Hepatocyte (in vitro differentiated cells): ENCODE measurements at regions not wholly inside any gene's neighbourhood (a gene's known extent, or its start where the extent isn't known, plus 50 kb on each side); places are given as distances from the start of the nearest gene placed in this dataset.
"Not testable (repeated sequence)": the region's sequence is repeated elsewhere in the genome, so short reads cannot be mapped to it uniquely, and the experiment has no call there.

ENCODE experiments used
- DNase-seq: peaks from one replicate; pipeline ENCODE4 v3.0.0-alpha.2; 2016; ENCODE audit warnings: low spot score
- H2AFZ ChIP-seq: fragments of 200-600 bp; sonication (generic); 2 replicates; pipeline ENCODE4 v1.6.0; 2016; ENCODE audit warnings: antibody characterized with exemption, mild to moderate bottlenecking
- H3K27ac ChIP-seq: fragments of 200-600 bp; sonication (generic); 2 replicates; pipeline ENCODE4 v1.5.1; 2016; ENCODE audit warnings: mild to moderate bottlenecking
- H3K27me3 ChIP-seq: fragments of 200-600 bp; sonication (generic); 2 replicates; pipeline ENCODE4 v1.6.1; 2016
- H3K36me3 ChIP-seq: fragments of 200-600 bp; sonication (generic); replicated peaks from 2 replicates; pipeline ENCODE4 v1.5.1; 2016; ENCODE audit warnings: low read depth; ENCODE audit not compliant: insufficient read depth
- H3K4me1 ChIP-seq: fragments of 200-600 bp; sonication (generic); 2 replicates; pipeline ENCODE4 v1.5.1; 2016; ENCODE audit warnings: mild to moderate bottlenecking, moderate library complexity; ENCODE audit not compliant: insufficient read depth
- H3K4me2 ChIP-seq: fragments of 200-600 bp; sonication (generic); 2 replicates; pipeline ENCODE4 v1.6.0; 2016
- H3K4me3 ChIP-seq: fragments of 200-600 bp; sonication (generic); 2 replicates; pipeline ENCODE4 v1.5.1; 2016; ENCODE audit warnings: mild to moderate bottlenecking
- H3K79me2 ChIP-seq: fragments of 200-600 bp; sonication (generic); 2 replicates; pipeline ENCODE4 v1.6.0; 2017; ENCODE audit warnings: mild to moderate bottlenecking
- H3K9me2 ChIP-seq: fragments of 200-600 bp; sonication (generic); replicated peaks from 2 replicates; pipeline ENCODE4 v1.6.0; 2017; ENCODE audit warnings: mild to moderate bottlenecking; ENCODE audit not compliant: insufficient read depth
- H3K9me3 ChIP-seq: fragments of 200-600 bp; sonication (generic); 2 replicates; pipeline ENCODE4 v1.5.1; 2016; ENCODE audit warnings: low read depth, mild to moderate bottlenecking
- H4K20me1 ChIP-seq: fragments of 200-600 bp; sonication (generic); 2 replicates; pipeline ENCODE4 v1.6.0; 2016; ENCODE audit warnings: mild to moderate bottlenecking; ENCODE audit not compliant: insufficient read depth, poor library complexity, severe bottlenecking
- EZH2 ChIP-seq: fragments of 200-600 bp; sonication (generic); IDR thresholded peaks from 2 replicates; pipeline ENCODE4 v1.6.1; 2016; ENCODE audit warnings: antibody characterized with exemption, mild to moderate bottlenecking, borderline replicate concordance
- EZH2phosphoT487 ChIP-seq: fragments of 200-600 bp; sonication (generic); IDR thresholded peaks from one replicate; pipeline ENCODE4 v1.6.1; 2018; ENCODE audit warnings: antibody characterized with exemption, mild to moderate bottlenecking, low read depth, moderate library complexity; ENCODE audit not compliant: unreplicated experiment, severe bottlenecking
- WGBS: methylation state at CpG from one replicate; pipeline ENCODE4 v1.1.6; 2016; ENCODE audit warnings: low lambda C conversion rate; ENCODE audit errors: missing lambda C conversion rate; 5-methylcytosine and 5-hydroxymethylcytosine counted together
- TF ChIP-seq, protein P1 (sequence below): fragments of 200-600 bp; sonication (generic); IDR thresholded peaks from 2 replicates; pipeline ENCODE4 v1.5.1; 2016; ENCODE audit warnings: antibody characterized with exemption, mild to moderate bottlenecking; ENCODE audit not compliant: poor library complexity

DNA sequence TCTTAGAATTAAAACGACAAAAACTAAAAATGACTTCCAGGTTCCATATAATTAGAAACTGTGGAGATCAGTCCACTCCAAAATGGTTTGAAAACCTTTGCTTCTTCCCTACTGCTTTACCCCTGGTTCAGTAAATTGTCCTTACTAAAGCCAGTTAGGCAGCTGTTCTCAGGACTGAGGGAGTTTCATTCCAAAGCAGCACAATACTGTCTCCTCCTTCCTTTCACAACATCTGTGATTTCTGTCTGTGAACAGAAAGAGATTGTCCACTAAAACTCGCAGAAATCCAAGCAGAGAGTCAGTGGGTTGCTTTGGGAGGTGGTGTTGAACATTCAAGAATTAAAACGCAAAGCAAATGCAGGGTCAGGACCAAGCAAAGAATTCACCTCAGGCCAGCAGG is 740.8 kb upstream of the ZNF608 start:
- H4K20me1 ChIP-seq: no peaks in the 10 kb centered on the region
- H3K27me3 ChIP-seq: no peaks in the 10 kb centered on the region
- no peak overlapping the region for H2AFZ ChIP-seq
- no peaks in the 10 kb centered on the region for H3K9me3 ChIP-seq
- 88% methylated on average over 3 of the region's 3 CpGs for WGBS
- no peak overlapping the region for H3K4me3 ChIP-seq
- H3K36me3 ChIP-seq: no peaks in the 10 kb centered on the region
- H3K79me2 ChIP-seq: no peaks in the 10 kb centered on the region
- TF ChIP-seq EZH2phosphoT487 (no peak), EZH2 (no peak)
- TF ChIP-seq, protein P1, sequence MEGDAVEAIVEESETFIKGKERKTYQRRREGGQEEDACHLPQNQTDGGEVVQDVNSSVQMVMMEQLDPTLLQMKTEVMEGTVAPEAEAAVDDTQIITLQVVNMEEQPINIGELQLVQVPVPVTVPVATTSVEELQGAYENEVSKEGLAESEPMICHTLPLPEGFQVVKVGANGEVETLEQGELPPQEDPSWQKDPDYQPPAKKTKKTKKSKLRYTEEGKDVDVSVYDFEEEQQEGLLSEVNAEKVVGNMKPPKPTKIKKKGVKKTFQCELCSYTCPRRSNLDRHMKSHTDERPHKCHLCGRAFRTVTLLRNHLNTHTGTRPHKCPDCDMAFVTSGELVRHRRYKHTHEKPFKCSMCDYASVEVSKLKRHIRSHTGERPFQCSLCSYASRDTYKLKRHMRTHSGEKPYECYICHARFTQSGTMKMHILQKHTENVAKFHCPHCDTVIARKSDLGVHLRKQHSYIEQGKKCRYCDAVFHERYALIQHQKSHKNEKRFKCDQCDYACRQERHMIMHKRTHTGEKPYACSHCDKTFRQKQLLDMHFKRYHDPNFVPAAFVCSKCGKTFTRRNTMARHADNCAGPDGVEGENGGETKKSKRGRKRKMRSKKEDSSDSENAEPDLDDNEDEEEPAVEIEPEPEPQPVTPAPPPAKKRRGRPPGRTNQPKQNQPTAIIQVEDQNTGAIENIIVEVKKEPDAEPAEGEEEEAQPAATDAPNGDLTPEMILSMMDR: no peak
- H3K9me2 ChIP-seq: no peaks in the 10 kb centered on the region
- H3K4me1 ChIP-seq: peaks cover 26% of the 10 kb centered on the region
- no peak for DNase-seq
- H3K27ac ChIP-seq: no peak overlapping the region
- no peak overlapping the region for H3K4me2 ChIP-seq

DNA sequence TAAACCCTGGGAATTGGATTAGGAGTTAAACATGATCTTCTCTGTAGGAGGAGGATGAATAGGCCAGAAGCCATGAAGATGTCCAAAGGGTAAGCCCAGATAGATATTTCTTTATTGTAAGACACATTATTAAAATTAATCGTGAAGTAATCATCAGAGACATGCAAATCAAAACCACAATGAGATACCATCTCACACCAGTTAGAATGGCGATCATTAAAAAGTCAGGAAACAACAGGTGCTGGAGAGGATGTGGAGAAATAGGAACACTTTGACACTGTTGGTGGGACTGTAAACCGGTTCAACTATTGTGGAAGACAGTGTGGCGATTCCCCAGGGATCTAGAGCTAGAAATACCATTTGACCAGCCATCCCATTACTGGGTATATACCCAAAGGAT is 741.2 kb upstream of the ZNF608 start:
- H3K9me3 ChIP-seq, H3K4me3 ChIP-seq, H3K79me2 ChIP-seq, H3K4me2 ChIP-seq, H3K27me3 ChIP-seq, H3K27ac ChIP-seq, H4K20me1 ChIP-seq, H2AFZ ChIP-seq, H3K9me2 ChIP-seq, H3K36me3 ChIP-seq, DNase-seq: not testable (repeated sequence)
- H3K4me1 ChIP-seq: peaks cover 26% of the 10 kb centered on the region
- 100% methylated on average over 4 of the region's 4 CpGs for WGBS

DNA sequence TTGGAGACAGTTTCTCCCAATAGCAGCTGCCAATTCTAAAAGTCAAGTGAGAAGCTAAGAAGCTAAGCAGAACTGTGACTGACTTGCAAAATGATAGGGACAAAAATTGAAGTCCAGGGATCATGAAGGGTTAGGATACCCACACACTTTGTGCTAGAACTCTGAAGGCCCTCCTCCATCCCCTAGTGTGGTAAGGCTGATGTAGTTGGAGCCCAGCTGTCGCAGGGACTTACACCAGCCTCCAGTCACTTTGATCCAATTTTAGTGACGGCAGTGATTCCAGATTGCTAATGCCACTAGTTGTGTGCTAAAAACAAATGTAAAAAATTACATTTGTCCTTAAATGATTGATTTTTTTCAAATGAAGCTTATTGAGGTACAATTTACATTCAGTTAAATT is 742.7 kb upstream of the ZNF608 start:
- 100% methylated on average over 2 of the region's 2 CpGs for WGBS
- TF ChIP-seq, protein P1: no peak
- no peak for TF ChIP-seq EZH2phosphoT487
- no peak for TF ChIP-seq EZH2
- no peak overlapping the region for H3K27ac ChIP-seq

DNA sequence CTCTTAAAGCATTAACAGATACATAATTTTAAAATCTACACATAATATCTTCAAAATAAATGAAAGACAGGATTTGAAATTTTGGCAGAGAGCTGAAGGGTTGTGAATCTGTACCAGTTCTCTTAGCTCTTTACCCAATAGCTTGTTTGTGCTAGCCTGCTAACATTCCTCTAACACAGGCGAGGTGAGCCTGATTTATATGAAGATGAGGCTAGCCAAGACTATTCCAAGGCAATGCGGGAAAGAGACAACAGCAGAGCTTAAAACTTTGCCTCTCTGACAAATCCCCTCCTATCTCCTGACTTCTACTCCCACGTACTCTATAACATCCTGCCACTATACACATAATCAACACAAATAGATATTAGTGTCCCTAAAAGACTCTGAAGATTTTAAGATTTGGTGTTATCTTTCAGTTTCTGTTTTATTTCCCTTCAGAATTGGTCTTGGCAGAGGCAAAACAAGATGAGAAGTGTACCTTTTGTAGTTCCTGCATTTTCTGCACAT is 745.6 kb upstream of the ZNF608 start:
- H3K4me1 ChIP-seq: no peaks in the 10 kb centered on the region
- no peaks in the 10 kb centered on the region for H3K27me3 ChIP-seq
- H3K9me3 ChIP-seq: no peaks in the 10 kb centered on the region
- no peaks in the 10 kb centered on the region for H4K20me1 ChIP-seq
- H2AFZ ChIP-seq: peak overlapping the region; percentile 28
- H3K27ac ChIP-seq: no peak overlapping the region
- H3K4me3 ChIP-seq: no peak overlapping the region
- H3K36me3 ChIP-seq: no peaks in the 10 kb centered on the region
- no peak for DNase-seq
- H3K4me2 ChIP-seq: peak overlapping the region; percentile 60
- H3K9me2 ChIP-seq: no peaks in the 10 kb centered on the region
- TF ChIP-seq EZH2 (no peak), EZH2phosphoT487 (no peak)
- TF ChIP-seq, protein P1: no peak
- H3K79me2 ChIP-seq: no peaks in the 10 kb centered on the region
- WGBS: 47% methylated on average over 3 of the region's 3 CpGs

More for the DNA sequence above, 742.7 kb upstream of the ZNF608 start:
- DNase-seq: no peak
- H3K9me3 ChIP-seq: no peaks in the 10 kb centered on the region
- no peaks in the 10 kb centered on the region for H3K27me3 ChIP-seq
- H3K9me2 ChIP-seq: no peaks in the 10 kb centered on the region
- no peaks in the 10 kb centered on the region for H3K36me3 ChIP-seq
- no peak overlapping the region for H3K4me3 ChIP-seq
- peaks cover 22% of the 10 kb centered on the region for H3K4me1 ChIP-seq
- H3K4me2 ChIP-seq: no peak overlapping the region
- no peaks in the 10 kb centered on the region for H3K79me2 ChIP-seq
- H2AFZ ChIP-seq: no peak overlapping the region
- no peaks in the 10 kb centered on the region for H4K20me1 ChIP-seq
